T47D (cell line): ENCODE measurements at regions not wholly inside any gene's neighbourhood (a gene's known extent, or its start where the extent isn't known, plus 50 kb on each side); places are given as distances from the start of the nearest gene placed in this dataset.

ENCODE experiments used
- DNase-seq, 2 experiments: peaks; one replicate each; pipeline versions ENCODE4 v3.0.0 to v3.0.0-alpha.2; 2011 to 2012; ENCODE audit warnings: low read depth in 1 of 2, low spot score in 1 of 2
- JUND ChIP-seq: IDR thresholded peaks from 2 replicates; pipeline ENCODE4 v1.6.1; 2012; ENCODE audit warnings: low read depth
- in situ Hi-C: cut with HindIII; loops from 2 replicates; pipeline ENCODE4 v1.10.0; 2016; ENCODE audit warnings: low sequenced_read_pairs, low pct_unique_long_range_greater_than_20kb

DNA sequence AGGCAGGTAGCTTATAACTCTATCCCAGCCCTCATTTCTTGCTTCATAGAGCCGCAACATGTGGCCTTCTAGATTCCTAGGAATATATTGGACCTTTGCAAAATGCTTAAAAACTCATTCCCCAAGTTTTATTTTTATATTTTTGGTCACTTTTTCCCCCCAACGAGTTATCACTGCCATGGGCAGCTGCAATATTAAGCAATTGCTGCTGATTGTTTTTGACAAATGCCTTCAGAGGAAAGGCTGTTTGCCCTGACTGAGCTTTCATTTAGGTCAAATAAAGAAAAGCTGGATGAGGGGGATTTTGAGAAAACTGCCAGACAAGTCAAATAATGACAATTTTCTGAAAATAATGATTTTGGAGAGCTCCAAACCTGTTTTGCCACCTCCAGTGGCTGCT is 976.9 kb upstream of the MBL2 start:
- no peak for TF ChIP-seq JUND
- in situ Hi-C loops: no loop called here
- DNase-seq: no peak

DNA sequence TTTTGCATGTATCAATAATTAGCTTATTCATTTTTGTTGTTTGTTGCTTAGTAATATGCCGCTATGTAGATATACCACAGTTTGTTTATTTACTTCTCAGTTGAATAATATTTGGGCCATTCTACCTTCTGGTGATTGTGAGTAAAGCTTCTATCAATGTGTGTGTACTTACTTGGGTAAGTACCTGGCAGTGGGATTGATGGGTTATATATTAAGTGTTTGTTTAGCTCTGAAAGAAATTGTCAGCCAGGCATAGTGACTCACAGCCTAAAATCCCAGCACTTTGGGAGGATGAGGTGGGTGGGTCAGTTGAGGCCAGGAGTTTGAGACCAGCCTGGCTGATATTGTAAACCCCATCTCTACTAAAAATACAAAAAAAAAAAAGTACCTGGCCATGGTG is 975.7 kb upstream of the MBL2 start:
- no peak for DNase-seq
- no peak for TF ChIP-seq JUND
- in situ Hi-C loops: no loop called here

DNA sequence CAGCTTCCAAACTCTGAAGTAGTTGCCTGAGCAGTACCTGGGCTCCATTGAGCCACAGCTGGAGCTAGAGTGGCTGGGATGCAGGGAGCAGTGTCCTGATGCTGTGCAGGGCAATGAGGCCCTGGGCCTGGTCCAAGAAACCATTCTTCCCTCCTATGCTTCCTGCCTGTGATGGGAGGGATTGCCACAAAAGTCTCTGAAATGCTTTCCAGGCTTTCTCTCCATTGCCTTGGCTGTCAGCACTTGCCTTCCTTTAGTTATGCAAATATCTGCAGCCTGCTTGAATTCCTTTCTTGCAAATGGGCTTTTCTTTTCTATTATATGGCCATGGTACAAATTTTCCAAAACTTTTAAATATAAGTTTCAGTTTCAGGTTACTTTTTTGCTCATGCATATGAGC is 972.2 kb upstream of the MBL2 start:
- TF ChIP-seq JUND: no peak
- in situ Hi-C loops: no loop called here
- no peak for DNase-seq

GRCh38 chr10:53744176-53744575 is 971.6 kb upstream of the MBL2 start:
- in situ Hi-C loops: no loop called here
- no peak for TF ChIP-seq JUND
- DNase-seq: no peak

DNA sequence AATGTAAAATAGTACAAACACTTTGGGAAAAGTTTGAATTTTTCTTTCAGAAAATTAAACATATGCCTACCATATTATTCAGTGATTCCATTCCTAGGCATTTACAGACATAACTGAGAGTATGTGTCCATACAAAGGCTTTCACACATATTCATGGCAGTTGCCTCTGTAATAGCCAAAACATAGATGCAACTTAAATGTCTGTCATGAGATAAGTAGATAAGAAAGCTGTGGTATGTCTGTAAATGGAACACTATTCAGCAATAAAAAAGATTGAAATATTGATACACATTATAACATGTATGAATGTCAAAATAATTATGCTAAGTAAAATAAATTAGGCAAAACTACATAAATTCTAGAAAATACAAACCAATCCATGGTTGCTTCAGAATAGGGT is 964.5 kb upstream of the MBL2 start:
- in situ Hi-C loops: no loop called here
- no peak for DNase-seq
- no peak for TF ChIP-seq JUND

GRCh38 chr10:53726921-53727320 is 954.3 kb upstream of the MBL2 start:
- no peak for DNase-seq
- in situ Hi-C loops: no loop called here
- TF ChIP-seq JUND: no peak

DNA sequence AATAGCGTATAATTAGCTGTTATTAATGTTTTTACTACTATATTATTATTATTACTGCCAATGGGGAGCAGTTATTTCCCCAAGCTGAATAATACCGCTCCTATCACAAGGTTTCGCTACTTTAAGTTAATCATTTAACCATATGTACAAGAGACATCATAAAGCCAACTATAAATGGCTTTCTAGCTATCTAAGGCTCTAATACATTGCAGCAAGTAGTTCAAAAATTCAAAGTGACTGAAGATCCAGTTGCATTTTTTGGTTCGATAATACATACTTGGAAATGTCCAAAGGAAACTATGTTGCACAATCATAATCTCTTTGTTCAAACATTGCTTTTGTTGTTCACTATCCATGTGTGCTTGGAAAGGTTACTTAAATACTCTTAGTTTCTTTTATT is 952.0 kb upstream of the MBL2 start:
- no peak for TF ChIP-seq JUND
- in situ Hi-C loops: no loop called here
- DNase-seq: no peak

DNA sequence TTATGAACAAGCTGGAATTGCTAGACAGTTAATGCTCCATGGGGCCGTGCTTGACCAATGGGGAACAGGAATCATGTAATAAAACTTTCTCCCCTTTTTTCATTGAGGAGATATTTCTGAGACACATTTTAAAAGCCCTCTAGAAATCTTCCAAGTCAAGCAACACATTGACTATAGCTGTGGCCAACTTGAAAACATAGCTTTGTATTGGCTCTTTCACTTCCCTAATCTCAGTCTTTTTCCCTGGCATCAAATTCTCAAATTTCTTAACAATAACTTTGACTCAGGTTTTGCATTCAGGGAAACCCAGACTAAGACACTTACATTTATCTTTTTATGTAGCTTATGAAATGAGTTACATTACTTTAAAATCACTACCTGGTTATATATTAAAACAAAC is 947.1 kb upstream of the MBL2 start:
- no peak for DNase-seq
- TF ChIP-seq JUND: no peak
- in situ Hi-C loops: no loop called here

DNA sequence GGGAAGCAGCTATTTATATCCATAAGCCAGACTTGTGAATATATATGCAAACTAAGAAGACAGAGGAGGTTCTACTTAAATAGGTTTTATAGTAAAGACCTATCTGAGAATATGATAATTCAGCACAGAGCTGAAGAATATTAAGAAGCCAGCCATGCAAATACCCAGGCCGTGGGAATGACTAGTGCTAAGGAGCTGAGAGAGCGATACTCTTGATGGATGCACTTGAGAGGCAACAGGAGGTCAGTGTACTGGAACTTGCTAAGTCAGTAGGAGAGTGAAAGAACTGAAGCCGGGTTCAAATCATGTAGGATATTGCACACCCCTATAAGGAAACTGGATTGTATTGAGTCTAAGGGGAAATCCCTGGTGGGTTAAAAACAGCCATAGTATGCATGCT is 943.6 kb upstream of the MBL2 start:
- no peak for DNase-seq
- no peak for TF ChIP-seq JUND
- in situ Hi-C loops: no loop called here

- in situ Hi-C loops: no loop called here
- TF ChIP-seq JUND: no peak
- no peak for DNase-seq
Measured at GRCh38 chr10:53713431-53713830, 940.8 kb upstream of the MBL2 start.

DNA sequence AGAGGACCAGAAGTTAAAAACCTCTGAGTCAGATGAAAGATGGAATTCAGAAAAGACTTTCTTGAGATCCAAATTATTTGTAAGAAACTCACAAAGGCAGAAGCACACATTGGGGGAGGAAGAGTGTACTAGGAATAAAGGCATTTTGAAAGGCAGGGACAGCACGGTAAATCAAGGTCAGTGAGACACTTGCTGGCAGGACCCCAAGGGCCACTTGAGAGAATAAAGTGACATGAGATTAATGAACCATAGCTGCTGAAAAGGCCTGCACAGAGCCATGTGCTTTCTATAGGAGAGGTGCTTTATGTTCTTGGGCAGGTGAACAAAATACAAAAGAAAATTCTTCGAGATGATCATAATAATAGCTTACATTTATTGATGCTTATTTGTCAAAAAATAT is 929.9 kb upstream of the MBL2 start:
- TF ChIP-seq JUND: no peak
- no peak for DNase-seq
- in situ Hi-C loops: no loop called here

DNA sequence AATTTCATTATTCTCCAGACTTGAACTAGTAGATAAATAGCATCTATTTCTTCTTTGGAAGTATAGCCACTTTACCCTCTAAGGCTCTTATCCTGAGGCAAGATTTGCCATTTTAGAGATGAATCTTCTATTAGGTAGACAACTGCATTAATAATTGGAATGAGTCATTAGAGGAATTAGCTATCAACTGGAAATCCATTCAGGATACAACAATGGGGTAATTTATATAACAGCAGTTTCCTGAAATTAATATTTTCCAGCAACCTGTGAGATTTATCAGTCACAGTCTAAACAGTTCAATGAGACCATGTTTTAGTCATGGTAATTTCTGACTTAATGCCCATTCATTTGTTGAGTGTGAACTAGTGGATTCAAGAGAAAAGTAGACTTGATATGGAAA is 928.6 kb upstream of the MBL2 start:
- DNase-seq: no peak
- no peak for TF ChIP-seq JUND
- in situ Hi-C loops: no loop called here

GRCh38 chr10:53700278-53700677 is 927.7 kb upstream of the MBL2 start:
- in situ Hi-C loops: no loop called here
- no peak for DNase-seq
- TF ChIP-seq JUND: no peak

GRCh38 chr10:53699684-53700083 is 927.1 kb upstream of the MBL2 start:
- in situ Hi-C loops: no loop called here
- no peak for TF ChIP-seq JUND
- no peak for DNase-seq

DNA sequence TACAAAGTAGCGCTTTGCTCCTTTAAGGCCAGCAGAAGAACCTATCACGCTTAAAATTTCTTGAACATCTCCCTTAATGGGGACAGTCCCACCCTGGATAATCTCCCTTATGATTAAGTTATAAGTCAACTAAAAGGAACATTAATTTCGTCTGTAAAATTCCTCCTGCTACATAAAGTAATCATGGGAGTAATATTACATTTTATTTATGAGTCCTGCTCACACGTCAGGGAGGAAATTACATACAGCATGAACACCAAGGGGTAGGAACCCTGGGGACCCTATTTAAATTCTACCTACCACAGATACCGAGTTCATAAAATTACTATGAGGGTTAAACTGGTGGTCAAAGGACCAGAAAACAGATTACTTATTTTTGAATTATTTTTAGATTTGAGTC is 926.6 kb upstream of the MBL2 start:
- TF ChIP-seq JUND: no peak
- DNase-seq: no peak
- in situ Hi-C loops: no loop called here
